ENCODE measurements at regions not wholly inside any gene's neighbourhood (a gene's known extent, or its start where the extent isn't known, plus 50 kb on each side); places are given as distances from the start of the nearest gene placed in this dataset.

GRCh38 chr11:115707180-115707905 lies 203.1 kb upstream of the CADM1 start:
- Histone ChIP-seq H3K36me3 (replicated peaks in 1 of 2; ENCODE audit: control insufficient read depth in 1 of 2, insufficient read depth in 2 of 2, low read length in 2 of 2) (no peaks in the 10 kb centered on the region), H3K4me2 (ENCODE audit: low read depth, low read length) (no peak overlapping the region), H3K27ac (ENCODE audit: extremely low read length, insufficient read depth, low read length) (no peak overlapping the region), H3K9ac (ENCODE audit: insufficient read depth, low read depth, low read length) (no peak overlapping the region), H4K20me1 (ENCODE audit: insufficient read depth, low read length) (no peaks in the 10 kb centered on the region), H3K4me3 (replicated peaks in 1 of 3; ENCODE audit: insufficient read depth in 1 of 3, low read depth in 2 of 3, low read length in 3 of 3) (no peak overlapping the region), H3K27me3 (ENCODE audit: control insufficient read depth in 1 of 2, insufficient read depth in 2 of 2, low read length in 2 of 2) (peaks cover 1 to 20% of the 10 kb centered on the region in 2 experiments; a peak in 3 of 5 replicates), H2AFZ (ENCODE audit: low read length) (no peak overlapping the region), H3K9me3 (ENCODE audit: low read length) (no peaks in the 10 kb centered on the region), H3K79me2 (ENCODE audit: insufficient read depth, low read length) (no peaks in the 10 kb centered on the region), H3K4me1 (ENCODE audit: insufficient read depth, low read length) (no peaks in the 10 kb centered on the region)
- FAIRE-seq = no peak
- ChIA-PET POLR2A (no interaction called here), CTCF (ENCODE audit: low intra/inter-chr PET ratio, low total read pairs) (no interaction called here)
- intact Hi-C loops (cut with micrococcal nuclease; ENCODE audit: unreplicated experiment) (no loop called here), in situ Hi-C loops (cut with HindIII; ENCODE audit: extremely low pct_ligation_motif_present, low pct_unique_long_range_greater_than_20kb) (no loop called here)
- TF ChIP-seq ATF4 (CRISPR knock-in tag; IDR thresholded peaks at IDR 0.05) (no peak), TBX2 (CRISPR knock-in tag; IDR thresholded peaks at IDR 0.05; ENCODE audit: borderline replicate concordance) (no peak), ZIK1 (CRISPR knock-in tag; IDR thresholded peaks at IDR 0.05; ENCODE audit: borderline replicate concordance, low read depth) (no peak), CAMTA2 (CRISPR knock-in tag; IDR thresholded peaks at IDR 0.05; ENCODE audit: borderline replicate concordance) (no peak), TBP (CRISPR knock-in tag; IDR thresholded peaks at IDR 0.05) (no peak), BATF2 (CRISPR knock-in tag; IDR thresholded peaks at IDR 0.05) (no peak), PHF5A (CRISPR knock-in tag; IDR thresholded peaks at IDR 0.05; ENCODE audit: low read depth, unreplicated experiment) (no peak), DNMT3B (CRISPR knock-in tag; conservative IDR thresholded peaks at IDR 0.05) (no peak), POLR2AphosphoS5 (IDR thresholded peaks at IDR 0.05; ENCODE audit: low read depth, low read length) (no peak), THAP9 (CRISPR knock-in tag; IDR thresholded peaks at IDR 0.05; ENCODE audit: borderline replicate concordance) (no peak), ZNF816 (CRISPR knock-in tag; IDR thresholded peaks at IDR 0.05; ENCODE audit: borderline replicate concordance) (no peak), ZNF850 (CRISPR knock-in tag; conservative IDR thresholded peaks at IDR 0.05) (no peak), RXRB (CRISPR knock-in tag; IDR thresholded peaks at IDR 0.05; ENCODE audit: borderline replicate concordance) (no peak), SMAD9 (CRISPR knock-in tag; IDR thresholded peaks at IDR 0.05) (no peak), SIX4 (CRISPR knock-in tag; IDR thresholded peaks at IDR 0.05) (no peak)
- no peak for DNase-seq (ENCODE audit: low spot score)
- WGBS (ENCODE audit: low lambda C conversion rate) = 42% methylated on average over 4 of the region's 4 CpGs
- no peak for ATAC-seq
- BruUV-seq (replicated peaks) = no TSS peak

Measured in HepG2 (cell line).